ENCODE measurements at regions not wholly inside any gene's neighbourhood (a gene's known extent, or its start where the extent isn't known, plus 50 kb on each side); places are given as distances from the start of the nearest gene placed in this dataset.

DNA sequence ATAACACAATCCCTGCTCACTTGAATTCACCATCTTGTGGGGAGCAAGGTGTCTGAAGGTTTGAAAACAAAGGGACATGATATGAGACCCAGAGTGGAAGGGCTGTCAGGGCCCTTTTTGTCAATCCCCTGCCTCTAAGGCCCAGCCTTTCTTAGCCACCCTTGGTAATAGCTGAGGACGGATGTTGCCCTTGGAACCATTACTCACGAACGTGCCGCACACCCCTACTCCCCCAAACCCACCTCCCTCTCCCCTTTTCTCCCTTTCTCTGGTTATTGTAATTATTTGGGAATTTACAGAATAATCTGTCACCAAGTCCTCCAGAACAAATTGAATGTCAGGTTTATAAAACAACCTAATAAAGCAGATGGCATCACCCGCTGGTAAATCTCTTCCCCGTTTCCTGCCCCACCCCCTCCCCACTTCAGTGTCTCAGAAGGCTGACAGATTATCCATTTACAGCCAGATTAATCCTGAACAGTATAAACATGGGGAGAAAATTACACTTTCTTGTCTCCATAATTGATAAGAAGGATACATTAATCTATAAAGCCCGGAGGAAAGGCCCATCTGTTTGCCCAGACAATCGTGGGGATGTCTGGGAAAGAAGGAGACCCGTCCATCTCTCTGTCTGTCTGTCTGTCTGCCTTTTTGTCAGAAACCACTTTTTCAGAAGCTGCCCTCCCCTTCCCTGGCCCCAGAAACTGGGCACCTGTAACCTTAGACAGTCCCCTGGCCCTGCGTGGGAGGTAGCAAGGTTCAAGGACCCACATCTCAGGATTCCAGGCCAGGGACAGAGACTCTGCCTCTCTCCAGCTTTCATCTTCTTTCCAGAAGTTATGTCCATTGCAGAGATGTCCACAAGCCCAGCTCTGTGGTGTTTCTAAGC is 60.6 kb upstream of the CD34 start:
- H3K27ac ChIP-seq (ENCODE audit: low read length): no peak overlapping the region
- no peaks in the 10 kb centered on the region for H3K36me3 ChIP-seq (ENCODE audit: control insufficient read depth, insufficient read depth, low read length)
- WGBS (ENCODE audit: insufficient coverage, low lambda C conversion rate): no CpG with 5 or more reads among the region's 10 CpGs
- H3K9me3 ChIP-seq (ENCODE audit: control insufficient read depth, low read depth, low read length): no peaks in the 10 kb centered on the region
- peaks cover 22% of the 10 kb centered on the region for H3K27me3 ChIP-seq (ENCODE audit: control insufficient read depth, insufficient read depth, low read length)
- no peak overlapping the region for H3K4me3 ChIP-seq (ENCODE audit: low read length)
- peaks cover 8% of the 10 kb centered on the region for H3K4me1 ChIP-seq (ENCODE audit: control insufficient read depth, insufficient read depth, low read length)
- DNase-seq: no peak

DNA sequence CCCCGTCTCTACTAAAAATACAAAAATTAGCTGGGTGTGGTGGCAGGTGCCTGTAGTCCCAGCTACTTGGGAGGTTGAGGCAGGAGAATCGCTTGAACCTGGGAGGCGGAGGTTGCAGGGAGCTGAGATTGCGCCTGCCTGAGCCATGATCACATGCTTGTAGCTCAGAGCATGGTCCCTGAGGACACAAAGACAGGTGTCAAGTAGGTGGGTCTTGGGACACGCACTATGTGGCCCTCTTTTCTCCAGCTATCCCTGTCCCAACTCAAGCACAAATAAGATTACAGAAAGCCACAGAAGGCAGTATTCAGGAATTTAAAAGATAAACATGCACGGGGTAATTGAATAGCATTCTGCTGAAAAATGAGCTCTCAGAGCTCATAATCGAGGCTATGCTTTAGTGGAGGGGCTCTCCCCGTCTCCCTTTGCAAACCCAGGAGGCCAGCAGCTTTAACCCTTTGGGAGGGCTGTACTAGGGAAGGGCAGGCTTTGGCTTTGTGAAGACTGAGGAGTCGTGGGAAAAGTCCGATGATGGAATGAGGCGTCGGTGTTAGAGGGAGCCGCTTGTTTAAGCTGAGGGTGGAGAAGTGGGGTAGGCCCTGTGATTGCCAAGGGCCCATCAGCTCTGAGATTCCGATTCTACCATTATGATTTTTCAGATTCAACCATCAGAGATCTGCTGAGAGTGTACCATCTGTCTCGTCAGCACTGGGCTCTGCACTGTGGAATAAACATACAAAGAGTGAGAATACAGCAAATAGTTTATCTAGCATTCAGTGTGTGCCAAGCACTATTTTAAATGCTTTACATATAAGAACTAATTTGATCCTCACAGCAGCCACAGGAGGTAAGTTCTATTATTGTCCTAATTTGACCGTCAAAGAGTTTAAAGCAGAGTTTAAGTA is 59.7 kb upstream of the CD34 start:
- H3K27me3 ChIP-seq (ENCODE audit: control insufficient read depth, insufficient read depth, low read length): peaks cover 25% of the 10 kb centered on the region
- H3K9me3 ChIP-seq (ENCODE audit: control insufficient read depth, low read depth, low read length): no peaks in the 10 kb centered on the region
- no peak overlapping the region for H3K27ac ChIP-seq (ENCODE audit: low read length)
- H3K4me3 ChIP-seq (ENCODE audit: low read length): no peak overlapping the region
- no peaks in the 10 kb centered on the region for H3K36me3 ChIP-seq (ENCODE audit: control insufficient read depth, insufficient read depth, low read length)
- no peak for DNase-seq
- peaks cover 8% of the 10 kb centered on the region for H3K4me1 ChIP-seq (ENCODE audit: control insufficient read depth, insufficient read depth, low read length)
- WGBS (ENCODE audit: insufficient coverage, low lambda C conversion rate): 65% methylated on average over 4 of the region's 16 CpGs

DNA sequence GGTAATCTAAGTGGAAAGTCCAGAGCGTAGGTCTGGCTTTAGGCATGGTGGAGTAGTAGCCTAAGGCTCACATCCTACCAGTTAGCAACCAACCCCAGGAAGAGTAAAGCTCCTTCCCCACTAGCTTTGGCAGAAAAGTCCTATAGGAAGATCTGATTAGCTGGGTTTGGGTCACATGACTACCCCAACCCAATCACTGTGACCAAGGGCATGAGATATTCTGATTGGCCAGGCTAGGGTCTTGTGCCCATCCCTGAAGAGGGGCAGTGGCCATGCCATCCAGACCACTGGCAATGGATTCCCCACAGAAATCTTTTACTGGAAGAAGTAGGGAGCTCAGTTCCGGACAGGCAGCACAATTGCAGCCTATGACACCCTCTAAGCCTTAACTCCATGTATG is 58.6 kb upstream of the CD34 start:
- no CpG with 5 or more reads among the region's 2 CpGs for WGBS (ENCODE audit: insufficient coverage, low lambda C conversion rate)
- Histone ChIP-seq H3K4me3 (ENCODE audit: low read length) (no peak overlapping the region), H3K36me3 (ENCODE audit: control insufficient read depth, insufficient read depth, low read length) (no peaks in the 10 kb centered on the region), H3K9me3 (ENCODE audit: control insufficient read depth, low read depth, low read length) (no peaks in the 10 kb centered on the region), H3K4me1 (ENCODE audit: control insufficient read depth, insufficient read depth, low read length) (peaks cover 8% of the 10 kb centered on the region), H3K27me3 (ENCODE audit: control insufficient read depth, insufficient read depth, low read length) (peaks cover 24% of the 10 kb centered on the region), H3K27ac (ENCODE audit: low read length) (no peak overlapping the region)
- DNase-seq: no peak

DNA sequence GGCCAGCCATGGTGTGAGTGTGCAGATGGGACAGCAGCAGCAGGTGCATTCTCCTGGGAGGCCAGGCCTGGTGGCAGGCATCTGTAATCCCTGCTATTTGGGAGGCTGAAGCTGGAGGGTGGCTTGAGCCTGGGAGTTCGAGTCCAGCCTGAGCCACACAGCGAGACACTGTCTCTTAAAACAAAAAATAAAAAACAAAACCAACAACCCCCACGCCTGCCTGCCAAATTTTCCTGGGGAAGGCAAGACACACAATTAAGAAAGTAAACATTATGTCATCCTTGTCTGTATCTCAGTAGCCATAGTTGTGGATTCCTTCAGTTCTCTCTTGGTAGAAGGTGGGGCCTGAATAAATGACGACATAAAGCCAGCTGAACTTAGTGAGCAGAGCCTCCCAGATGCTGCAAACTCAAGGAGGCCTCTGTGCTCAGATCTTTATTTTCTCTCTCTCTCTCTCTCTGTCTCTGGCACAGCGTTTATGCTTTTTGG is 57.6 kb upstream of the CD34 start:
- H3K27ac ChIP-seq (ENCODE audit: low read length): no peak overlapping the region
- H3K27me3 ChIP-seq (ENCODE audit: control insufficient read depth, insufficient read depth, low read length): peaks cover 20% of the 10 kb centered on the region
- H3K36me3 ChIP-seq (ENCODE audit: control insufficient read depth, insufficient read depth, low read length): no peaks in the 10 kb centered on the region
- H3K9me3 ChIP-seq (ENCODE audit: control insufficient read depth, low read depth, low read length): peaks cover 3% of the 10 kb centered on the region
- DNase-seq: no peak
- no peak overlapping the region for H3K4me3 ChIP-seq (ENCODE audit: low read length)
- WGBS (ENCODE audit: insufficient coverage, low lambda C conversion rate): 100% methylated on average over 1 of the region's 5 CpGs
- peaks cover 13% of the 10 kb centered on the region for H3K4me1 ChIP-seq (ENCODE audit: control insufficient read depth, insufficient read depth, low read length)

DNA sequence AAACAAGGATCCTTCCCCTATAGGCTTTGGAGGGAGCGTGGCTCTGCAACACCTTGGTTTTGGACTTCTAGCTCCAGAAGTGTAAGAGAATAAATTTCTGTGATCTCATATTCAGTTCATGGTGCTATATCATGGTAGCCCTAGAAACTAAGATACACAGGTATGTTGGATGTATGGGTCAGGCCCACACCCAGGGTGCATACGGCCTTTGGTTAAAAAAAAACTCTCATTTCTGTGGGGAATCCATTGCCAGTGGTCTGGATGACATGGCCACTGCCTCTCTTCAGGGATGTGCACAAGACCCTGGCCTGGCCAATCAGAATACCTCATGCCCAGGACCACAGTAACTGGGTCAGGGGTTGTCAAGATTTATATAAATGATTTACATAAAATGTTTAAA is 56.8 kb upstream of the CD34 start:
- Histone ChIP-seq H3K9me3 (ENCODE audit: control insufficient read depth, low read depth, low read length) (peaks cover 3% of the 10 kb centered on the region), H3K4me1 (ENCODE audit: control insufficient read depth, insufficient read depth, low read length) (peaks cover 15% of the 10 kb centered on the region), H3K27me3 (ENCODE audit: control insufficient read depth, insufficient read depth, low read length) (peaks cover 14% of the 10 kb centered on the region), H3K27ac (ENCODE audit: low read length) (no peak overlapping the region), H3K4me3 (ENCODE audit: low read length) (no peak overlapping the region), H3K36me3 (ENCODE audit: control insufficient read depth, insufficient read depth, low read length) (no peaks in the 10 kb centered on the region)
- no CpG with 5 or more reads among the region's 2 CpGs for WGBS (ENCODE audit: insufficient coverage, low lambda C conversion rate)
- no peak for DNase-seq

DNA sequence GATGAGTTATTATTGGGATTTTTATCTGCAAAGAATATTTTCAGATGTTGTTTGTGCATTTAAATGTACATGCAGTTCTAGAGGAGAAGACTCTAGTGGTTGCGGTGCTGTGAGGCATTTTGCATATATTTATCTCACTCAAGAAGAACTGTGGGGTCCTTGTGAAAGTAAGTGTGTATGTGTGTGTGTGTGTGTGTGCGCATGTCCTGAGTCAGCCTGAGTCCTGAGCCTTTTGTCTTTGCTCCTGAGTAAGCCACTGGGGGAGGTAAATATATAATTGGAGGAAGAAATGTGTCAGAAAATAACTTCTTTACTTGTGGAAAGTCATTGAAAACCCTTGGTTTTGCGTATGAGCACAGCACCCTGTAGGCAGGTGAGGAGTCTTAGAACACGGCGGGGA is 55.6 kb upstream of the CD34 start:
- Histone ChIP-seq H3K27ac (ENCODE audit: low read length) (no peak overlapping the region), H3K9me3 (ENCODE audit: control insufficient read depth, low read depth, low read length) (peaks cover 3% of the 10 kb centered on the region), H3K4me1 (ENCODE audit: control insufficient read depth, insufficient read depth, low read length) (peaks cover 15% of the 10 kb centered on the region), H3K4me3 (ENCODE audit: low read length) (no peak overlapping the region), H3K36me3 (ENCODE audit: control insufficient read depth, insufficient read depth, low read length) (no peaks in the 10 kb centered on the region), H3K27me3 (ENCODE audit: control insufficient read depth, insufficient read depth, low read length) (peaks cover 11% of the 10 kb centered on the region)
- WGBS (ENCODE audit: insufficient coverage, low lambda C conversion rate): no CpG with 5 or more reads among the region's 5 CpGs
- no peak for DNase-seq

DNA sequence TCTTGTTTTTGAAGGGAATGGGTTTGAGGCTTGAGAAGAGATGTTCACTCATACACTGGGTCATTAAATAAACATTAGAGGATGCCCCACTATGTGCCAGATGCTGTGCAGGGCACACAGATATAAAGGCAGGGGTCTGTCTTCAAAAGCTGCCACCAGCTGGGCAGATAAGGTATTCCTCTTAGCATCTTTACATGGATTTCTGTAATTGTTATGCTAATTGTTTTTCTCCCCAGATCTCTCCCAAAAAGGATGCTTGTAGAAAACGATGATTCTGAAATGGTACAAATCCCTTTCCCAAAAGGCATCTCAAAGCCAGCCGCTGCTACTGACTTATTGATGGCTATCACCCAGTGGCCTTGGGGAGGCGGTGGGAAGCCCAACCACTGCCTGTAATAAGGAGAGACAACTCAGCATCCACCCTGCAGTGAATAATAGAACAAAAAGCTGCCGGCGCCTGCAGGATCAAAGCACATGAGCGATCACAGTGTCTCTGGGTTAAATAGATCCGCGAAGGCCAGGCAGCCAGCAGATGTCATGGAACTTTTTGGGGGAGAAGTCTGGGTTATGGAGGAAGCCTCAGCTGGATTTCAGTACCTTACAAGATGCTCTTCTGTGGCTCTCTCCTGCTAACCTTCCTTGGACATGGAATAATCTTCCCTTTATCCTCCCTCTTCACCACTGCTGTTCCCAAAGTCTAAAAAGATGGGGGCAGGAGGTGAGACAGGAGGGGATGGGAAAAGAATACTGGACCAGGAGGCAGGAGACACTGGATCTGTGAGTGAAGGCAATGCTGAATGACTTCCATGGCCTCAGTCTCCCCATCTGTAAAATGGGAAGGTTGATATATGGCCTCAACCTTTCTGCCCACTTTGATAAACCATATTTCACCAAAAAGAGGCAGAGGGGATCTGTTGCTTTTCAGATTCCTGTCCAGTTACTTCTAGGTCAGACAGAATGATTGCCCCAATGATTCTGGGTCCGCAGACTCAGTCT is 54.8 kb upstream of the CD34 start:
- H3K4me3 ChIP-seq (ENCODE audit: low read length): no peak overlapping the region
- 49% methylated on average over 3 of the region's 9 CpGs for WGBS (ENCODE audit: insufficient coverage, low lambda C conversion rate)
- no peak for DNase-seq
- H3K36me3 ChIP-seq (ENCODE audit: control insufficient read depth, insufficient read depth, low read length): no peaks in the 10 kb centered on the region
- H3K4me1 ChIP-seq (ENCODE audit: control insufficient read depth, insufficient read depth, low read length): peaks cover 13% of the 10 kb centered on the region
- no peak overlapping the region for H3K27ac ChIP-seq (ENCODE audit: low read length)
- peaks cover 16% of the 10 kb centered on the region for H3K27me3 ChIP-seq (ENCODE audit: control insufficient read depth, insufficient read depth, low read length)
- peaks cover 3% of the 10 kb centered on the region for H3K9me3 ChIP-seq (ENCODE audit: control insufficient read depth, low read depth, low read length)

DNA sequence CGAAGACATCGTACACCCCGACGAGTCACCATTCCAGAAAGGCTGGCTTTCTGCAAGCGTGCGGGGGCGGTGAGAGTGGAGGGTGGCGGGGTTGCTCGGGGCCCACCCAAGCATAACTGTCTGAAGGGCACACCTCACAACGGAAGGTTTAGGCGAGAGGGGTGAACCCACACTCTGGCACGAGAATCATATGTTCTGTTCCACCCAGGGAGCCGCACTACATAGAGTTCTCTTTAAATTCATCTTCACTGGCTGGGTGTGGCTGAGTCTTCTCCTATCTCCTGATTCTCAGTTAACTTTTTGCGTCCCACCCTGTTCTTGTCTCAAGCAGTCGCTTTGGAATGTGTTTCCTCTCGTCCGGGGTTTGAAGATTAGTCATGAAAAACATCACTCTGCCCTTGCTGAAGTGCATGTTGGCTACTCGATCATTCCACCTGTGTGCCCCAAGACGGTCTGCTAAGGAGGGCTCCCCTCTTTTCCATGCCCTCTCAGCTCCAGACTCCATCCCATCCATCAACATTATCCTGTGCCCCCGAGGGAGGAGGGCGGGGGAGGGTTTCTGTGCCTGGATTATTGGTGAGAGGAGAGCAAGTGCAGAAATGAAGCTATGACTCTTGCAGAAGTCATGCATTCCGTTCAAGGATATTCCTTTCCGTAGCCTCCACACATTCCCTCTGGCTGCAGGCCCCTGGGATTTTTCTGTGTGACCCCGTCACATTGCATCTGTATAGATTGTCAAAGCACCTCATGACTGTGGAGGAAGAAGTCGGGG is 53.5 kb upstream of the CD34 start:
- no peak overlapping the region for H3K27ac ChIP-seq (ENCODE audit: low read length)
- H3K9me3 ChIP-seq (ENCODE audit: control insufficient read depth, low read depth, low read length): peaks cover 3% of the 10 kb centered on the region
- peaks cover 25% of the 10 kb centered on the region for H3K27me3 ChIP-seq (ENCODE audit: control insufficient read depth, insufficient read depth, low read length)
- H3K4me3 ChIP-seq (ENCODE audit: low read length): no peak overlapping the region
- H3K4me1 ChIP-seq (ENCODE audit: control insufficient read depth, insufficient read depth, low read length): peaks cover 11% of the 10 kb centered on the region
- no peak for DNase-seq
- H3K36me3 ChIP-seq (ENCODE audit: control insufficient read depth, insufficient read depth, low read length): no peaks in the 10 kb centered on the region
- WGBS (ENCODE audit: insufficient coverage, low lambda C conversion rate): no CpG with 5 or more reads among the region's 25 CpGs

DNA sequence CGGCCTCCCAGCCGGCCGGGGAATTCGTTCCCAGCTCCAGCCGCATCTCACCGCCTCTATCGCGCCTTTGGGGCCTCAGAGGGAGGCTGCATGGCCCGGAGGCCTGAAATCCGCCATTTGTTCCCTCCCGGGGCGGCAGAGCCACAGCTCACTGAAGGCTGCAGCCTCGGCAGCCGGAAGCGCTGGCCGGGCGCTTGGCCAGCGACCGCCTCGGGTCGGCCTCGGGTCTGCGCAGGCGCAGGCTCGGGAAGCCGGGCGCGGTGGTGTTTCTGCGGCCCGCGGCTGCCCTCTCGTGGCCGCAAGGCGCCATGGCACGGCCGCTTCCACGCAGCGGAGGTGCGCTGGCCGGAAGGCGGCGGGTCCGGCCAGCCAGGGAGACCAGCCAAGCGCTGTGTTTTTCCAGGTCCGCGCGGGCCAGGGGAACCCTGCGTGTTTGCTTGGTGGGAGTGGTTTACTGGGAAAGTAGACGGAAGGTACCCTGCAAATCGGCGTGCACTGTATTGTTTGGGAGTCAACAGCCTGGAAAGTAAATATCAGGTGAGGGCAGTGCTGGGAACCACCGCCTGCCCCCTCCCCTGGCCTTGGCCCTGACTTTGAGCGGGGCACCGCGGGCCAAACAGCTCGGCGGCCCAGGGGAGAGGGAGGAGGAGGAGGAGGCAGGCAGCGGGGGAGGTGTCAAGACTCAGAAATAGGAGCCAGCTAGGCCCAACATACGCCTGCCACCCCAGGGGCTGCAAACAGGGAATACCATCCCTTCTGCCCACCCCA is 52.7 kb upstream of the CD34 start:
- peak; percentile 86 to 88 for DNase-seq
- Histone ChIP-seq H3K9me3 (ENCODE audit: control insufficient read depth, low read depth, low read length) (peaks cover 9% of the 10 kb centered on the region), H3K4me1 (ENCODE audit: control insufficient read depth, insufficient read depth, low read length) (peaks cover 11% of the 10 kb centered on the region)

More for the DNA sequence above, 52.7 kb upstream of the CD34 start:
- no CpG with 5 or more reads among the region's 59 CpGs for WGBS (ENCODE audit: insufficient coverage, low lambda C conversion rate)
- Histone ChIP-seq H3K36me3 (ENCODE audit: control insufficient read depth, insufficient read depth, low read length) (no peaks in the 10 kb centered on the region), H3K4me3 (ENCODE audit: low read length) (peak overlapping the region; percentile 70), H3K27me3 (ENCODE audit: control insufficient read depth, insufficient read depth, low read length) (peaks cover 33% of the 10 kb centered on the region), H3K27ac (ENCODE audit: low read length) (peak overlapping the region; percentile 75)

All from large intestine (tissue), 3 donors.